NCI-H524 (cell line): ENCODE measurements at regions not wholly inside any gene's neighbourhood (a gene's known extent, or its start where the extent isn't known, plus 50 kb on each side); places are given as distances from the start of the nearest gene placed in this dataset.

ENCODE experiments used
- DNase-seq, 2 experiments: peaks; one replicate each; lab custom pipeline; 2025; lab: John Stamatoyannopoulos, UW

GRCh38 chr5:158022837-158023236 is 163.9 kb upstream of the CLINT1 start:
- DNase-seq = no peak

GRCh38 chr5:158022393-158022792 is 163.4 kb upstream of the CLINT1 start:
- DNase-seq = no peak

- DNase-seq = no peak
These were observed 161.8 kb upstream of the CLINT1 start for GRCh38 chr5:158020555-158021418.

GRCh38 chr5:158017469-158017868 is 158.5 kb upstream of the CLINT1 start:
- DNase-seq = peak in 1 of 2 experiments; percentile 30

- no peak for DNase-seq
These were observed 155.4 kb upstream of the CLINT1 start for GRCh38 chr5:158014372-158014771.

GRCh38 chr5:158013939-158014338 is 155.0 kb upstream of the CLINT1 start:
- peak in 1 of 2 experiments; percentile 53 for DNase-seq

GRCh38 chr5:158013303-158013702 is 154.4 kb upstream of the CLINT1 start:
- DNase-seq = no peak

- DNase-seq = no peak
These were observed 152.5 kb upstream of the CLINT1 start for GRCh38 chr5:158011422-158011821.

- DNase-seq = no peak
These were observed 151.9 kb upstream of the CLINT1 start for GRCh38 chr5:158010831-158011230.

GRCh38 chr5:158007336-158007735 is 148.4 kb upstream of the CLINT1 start:
- no peak for DNase-seq

- no peak for DNase-seq
These were observed 140.8 kb upstream of the CLINT1 start for GRCh38 chr5:157999696-158000095.

- no peak for DNase-seq
These were observed 139.1 kb upstream of the CLINT1 start for GRCh38 chr5:157997991-157998504.

- peak; percentile 6 to 60 for DNase-seq
These were observed 136.1 kb upstream of the CLINT1 start for GRCh38 chr5:157994906-157995519.

- DNase-seq = no peak
These were observed 135.2 kb upstream of the CLINT1 start for GRCh38 chr5:157993986-157994691.

- peak in 1 of 2 experiments; percentile 14 for DNase-seq
These were observed 134.3 kb upstream of the CLINT1 start for GRCh38 chr5:157993201-157993600.

GRCh38 chr5:157990583-157991181 is 131.7 kb upstream of the CLINT1 start:
- DNase-seq = no peak

- DNase-seq = no peak
These were observed 130.4 kb upstream of the CLINT1 start for GRCh38 chr5:157989296-157989695.

GRCh38 chr5:157987259-157987658 is 128.3 kb upstream of the CLINT1 start:
- DNase-seq = no peak

GRCh38 chr5:157986431-157986990 is 127.6 kb upstream of the CLINT1 start:
- no peak for DNase-seq

GRCh38 chr5:157984611-157985010 is 125.7 kb upstream of the CLINT1 start:
- no peak for DNase-seq

GRCh38 chr5:157983906-157984551 is 125.1 kb upstream of the CLINT1 start:
- no peak for DNase-seq
